Brain microvascular endothelial cell (primary cell): ENCODE measurements at regions not wholly inside any gene's neighbourhood (a gene's known extent, or its start where the extent isn't known, plus 50 kb on each side); places are given as distances from the start of the nearest gene placed in this dataset.

ENCODE experiments used
- DNase-seq: peaks from one replicate; pipeline ENCODE4 v3.0.0-alpha.2; 2020
- H3K27ac ChIP-seq: fragments of 250-450 bp; sonication (Bioruptor Pico); 2 replicates; pipeline ENCODE4 v1.5.1; 2020; ENCODE audit warnings: mild to moderate bottlenecking, moderate library complexity
- H3K27me3 ChIP-seq: fragments of 250-450 bp; sonication (Bioruptor Pico); replicated peaks from 2 replicates; pipeline ENCODE4 v1.5.1; 2020; ENCODE audit warnings: mild to moderate bottlenecking
- H3K36me3 ChIP-seq: fragments of 250-450 bp; sonication (Bioruptor Pico); replicated peaks from 2 replicates; pipeline ENCODE4 v1.5.1; 2020; ENCODE audit warnings: mild to moderate bottlenecking
- H3K4me3 ChIP-seq: 2 replicates; pipeline ENCODE4 v1.5.1; 2011; ENCODE audit warnings: low read depth, mild to moderate bottlenecking, control low read depth, low read length, moderate library complexity
- in situ Hi-C: cut with HindIII; loops from 2 replicates; pipeline ENCODE4 v1.10.0; 2017; ENCODE audit warnings: low sequenced_read_pairs, low pct_ligation_motif_present
- TF ChIP-seq, protein P1 (sequence below): IDR thresholded peaks from 2 replicates; pipeline ENCODE4 v1.5.1; 2011; ENCODE audit warnings: low read depth, mild to moderate bottlenecking, moderate library complexity, low read length, control low read depth, inconsistent platforms; ENCODE audit errors: missing control alignments

DNA sequence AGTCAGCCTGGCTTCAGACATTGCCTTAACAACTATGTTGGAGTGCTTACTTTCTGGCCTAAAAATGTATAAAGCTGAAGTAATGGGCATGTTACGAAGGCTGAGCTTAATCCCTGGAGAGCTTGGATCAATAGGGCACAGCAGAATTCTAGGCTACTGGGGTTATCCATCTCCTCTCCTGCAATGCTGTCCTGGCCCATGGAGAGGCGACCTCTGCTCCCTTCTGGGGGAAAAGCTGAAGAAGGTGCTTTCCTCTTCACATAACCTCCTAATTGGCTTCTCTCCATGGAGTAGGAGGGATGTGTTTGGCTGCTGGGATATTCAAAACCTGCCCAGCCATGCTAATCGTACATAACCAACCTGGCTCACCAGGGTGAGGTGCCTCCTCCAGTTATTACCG is 403.5 kb downstream of the DMRT2 start:
- in situ Hi-C loops, result no loop called here
- TF ChIP-seq, protein P1, sequence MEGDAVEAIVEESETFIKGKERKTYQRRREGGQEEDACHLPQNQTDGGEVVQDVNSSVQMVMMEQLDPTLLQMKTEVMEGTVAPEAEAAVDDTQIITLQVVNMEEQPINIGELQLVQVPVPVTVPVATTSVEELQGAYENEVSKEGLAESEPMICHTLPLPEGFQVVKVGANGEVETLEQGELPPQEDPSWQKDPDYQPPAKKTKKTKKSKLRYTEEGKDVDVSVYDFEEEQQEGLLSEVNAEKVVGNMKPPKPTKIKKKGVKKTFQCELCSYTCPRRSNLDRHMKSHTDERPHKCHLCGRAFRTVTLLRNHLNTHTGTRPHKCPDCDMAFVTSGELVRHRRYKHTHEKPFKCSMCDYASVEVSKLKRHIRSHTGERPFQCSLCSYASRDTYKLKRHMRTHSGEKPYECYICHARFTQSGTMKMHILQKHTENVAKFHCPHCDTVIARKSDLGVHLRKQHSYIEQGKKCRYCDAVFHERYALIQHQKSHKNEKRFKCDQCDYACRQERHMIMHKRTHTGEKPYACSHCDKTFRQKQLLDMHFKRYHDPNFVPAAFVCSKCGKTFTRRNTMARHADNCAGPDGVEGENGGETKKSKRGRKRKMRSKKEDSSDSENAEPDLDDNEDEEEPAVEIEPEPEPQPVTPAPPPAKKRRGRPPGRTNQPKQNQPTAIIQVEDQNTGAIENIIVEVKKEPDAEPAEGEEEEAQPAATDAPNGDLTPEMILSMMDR, result no peak
- DNase-seq, result no peak
- Histone ChIP-seq H3K36me3 (no peaks in the 10 kb centered on the region), H3K27ac (no peak overlapping the region), H3K4me3 (no peak overlapping the region), H3K27me3 (no peaks in the 10 kb centered on the region)

DNA sequence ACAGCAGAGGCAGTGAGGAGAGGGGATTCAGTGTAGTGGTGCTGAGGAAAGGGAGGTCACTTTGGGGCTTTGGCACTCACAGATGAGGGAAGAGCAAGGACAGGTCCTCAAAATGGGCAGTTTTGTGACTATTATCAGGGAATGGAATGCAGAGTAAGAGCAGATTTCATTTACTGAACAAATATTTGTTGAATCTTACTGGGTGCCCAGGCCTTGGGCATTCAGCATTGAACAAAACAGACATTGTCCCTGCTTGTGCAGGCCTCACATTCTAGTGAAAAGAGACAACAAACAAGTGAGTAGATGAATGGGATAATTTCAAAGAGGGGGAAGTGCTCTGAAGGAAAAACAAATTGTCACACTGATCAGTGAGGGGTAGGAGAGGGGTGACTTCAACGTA is 404.1 kb downstream of the DMRT2 start:
- no peaks in the 10 kb centered on the region for H3K36me3 ChIP-seq
- no peaks in the 10 kb centered on the region for H3K27me3 ChIP-seq
- no peak overlapping the region for H3K27ac ChIP-seq
- H3K4me3 ChIP-seq, result no peak overlapping the region
- no peak for DNase-seq
- TF ChIP-seq, protein P1, result no peak
- in situ Hi-C loops, result no loop called here

DNA sequence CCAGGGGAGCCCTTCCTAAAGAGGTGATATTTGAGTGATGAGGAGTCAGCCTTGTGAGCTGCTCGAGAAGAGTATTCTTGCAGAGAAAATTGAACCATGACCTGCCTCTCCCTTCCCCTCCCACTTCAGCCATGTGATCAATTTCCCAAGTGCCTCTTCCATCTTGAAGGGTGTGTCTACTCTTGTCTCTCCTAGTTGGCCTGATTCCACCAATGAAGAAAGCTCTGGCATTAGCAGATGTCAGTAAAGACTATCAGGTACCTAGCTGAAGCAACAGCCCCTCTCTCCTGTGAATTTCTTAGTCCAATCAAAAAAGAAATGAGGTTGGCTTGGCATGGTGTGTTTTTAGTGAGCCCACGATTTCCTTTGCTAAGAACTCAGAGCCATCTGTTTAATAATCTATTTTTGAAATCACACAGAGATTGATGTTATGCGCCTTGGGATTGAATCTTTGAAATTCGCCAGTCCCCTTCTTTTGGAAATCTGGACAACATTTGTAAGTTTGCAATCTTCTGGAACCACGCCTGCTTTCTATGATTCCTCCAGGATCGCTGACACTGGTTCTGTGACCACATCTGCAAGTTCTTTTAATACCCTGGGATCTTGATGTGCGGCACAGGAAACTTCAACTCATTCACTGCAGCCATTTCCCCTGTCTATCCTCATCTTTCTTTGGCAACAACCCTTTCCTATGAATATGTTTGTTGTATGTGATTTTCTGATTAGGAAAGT is 404.6 kb downstream of the DMRT2 start:
- Histone ChIP-seq H3K27ac (no peak overlapping the region), H3K27me3 (no peaks in the 10 kb centered on the region), H3K4me3 (no peak overlapping the region), H3K36me3 (no peaks in the 10 kb centered on the region)
- TF ChIP-seq, protein P1, result no peak
- in situ Hi-C loops, result no loop called here
- no peak for DNase-seq

DNA sequence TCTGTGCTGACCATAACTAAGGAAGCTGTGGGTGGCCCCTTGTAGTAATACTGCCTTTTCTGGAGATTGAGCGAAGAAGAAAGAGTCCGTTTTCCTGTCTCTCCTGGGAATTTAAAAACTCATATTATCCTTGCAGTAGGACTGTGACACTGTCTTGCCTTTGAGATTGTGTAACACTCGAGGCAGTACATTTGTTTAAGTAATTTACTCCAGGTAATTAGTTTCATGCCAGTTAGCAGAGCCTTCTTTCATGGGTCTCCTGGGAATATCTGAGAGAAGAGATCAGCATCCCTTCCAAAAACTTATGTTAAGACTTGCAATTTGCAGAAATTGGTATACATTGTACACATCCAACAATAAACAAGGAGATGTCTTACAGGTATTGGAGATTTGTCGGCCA is 405.6 kb downstream of the DMRT2 start:
- H3K27me3 ChIP-seq, result no peaks in the 10 kb centered on the region
- in situ Hi-C loops, result no loop called here
- no peak overlapping the region for H3K4me3 ChIP-seq
- H3K27ac ChIP-seq, result no peak overlapping the region
- no peak for DNase-seq
- H3K36me3 ChIP-seq, result no peaks in the 10 kb centered on the region
- TF ChIP-seq, protein P1, result no peak

DNA sequence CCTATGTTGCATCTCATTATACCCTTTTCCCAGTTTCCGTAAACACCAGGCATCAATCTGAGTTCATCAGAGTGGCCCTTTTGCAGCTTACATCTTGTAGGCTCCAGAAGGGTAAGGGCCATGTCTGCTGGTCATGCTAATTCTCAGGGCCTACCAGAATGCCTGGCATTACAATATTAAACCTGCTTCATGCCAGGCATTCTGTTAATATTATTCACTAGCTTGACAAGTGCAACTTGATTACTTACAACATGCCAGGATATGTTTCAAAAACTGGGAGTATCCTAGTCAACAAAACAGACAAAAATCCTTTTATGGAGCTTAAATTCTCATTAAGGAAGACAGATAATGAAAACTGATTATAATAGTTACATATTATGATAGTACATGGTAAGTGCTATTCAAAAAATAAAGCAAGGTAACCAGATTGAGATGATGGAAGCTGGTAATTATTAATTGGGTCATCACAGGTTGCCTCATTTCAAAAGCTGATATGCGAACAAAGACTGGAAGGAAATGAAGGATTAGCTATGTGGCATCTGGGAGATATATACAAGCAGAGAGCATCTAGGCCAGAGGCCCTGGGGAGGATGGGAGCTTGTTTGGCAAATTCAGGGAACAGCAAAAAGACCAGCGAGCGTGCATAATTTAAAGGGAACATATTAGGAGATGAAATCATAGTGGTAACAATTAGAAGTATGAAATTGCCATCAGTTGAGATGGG is 406.3 kb downstream of the DMRT2 start:
- no peak overlapping the region for H3K27ac ChIP-seq
- in situ Hi-C loops, result no loop called here
- no peak for DNase-seq

More for the DNA sequence above, 406.3 kb downstream of the DMRT2 start:
- no peaks in the 10 kb centered on the region for H3K27me3 ChIP-seq
- H3K36me3 ChIP-seq, result no peaks in the 10 kb centered on the region
- no peak overlapping the region for H3K4me3 ChIP-seq
- TF ChIP-seq, protein P1, result no peak
